ENCODE measurements at regions not wholly inside any gene's neighbourhood (a gene's known extent, or its start where the extent isn't known, plus 50 kb on each side); places are given as distances from the start of the nearest gene placed in this dataset.

DNA sequence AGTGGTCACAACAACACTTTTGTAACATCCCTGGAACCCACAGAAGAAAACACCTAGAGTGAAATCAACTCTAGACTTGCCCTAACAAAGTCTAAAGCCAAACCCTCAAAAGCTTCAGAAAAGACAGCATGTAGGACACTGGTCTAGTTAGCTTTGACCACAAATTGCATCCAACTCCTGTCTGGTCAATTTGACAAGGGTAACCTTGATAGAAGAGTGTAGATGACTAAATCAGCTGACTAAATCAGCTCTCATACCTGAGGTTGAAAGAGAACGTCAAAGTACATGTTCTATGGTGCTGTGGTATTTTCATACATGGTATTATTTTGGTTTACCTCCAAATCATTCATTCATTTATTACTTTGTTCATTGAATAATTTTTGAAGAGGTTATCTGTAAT lies 272.8 kb downstream of the KLF5 start:
- no peak for TF ChIP-seq POLR2A (IDR thresholded peaks at IDR 0.05)
- no peak for TF ChIP-seq CTCF (IDR thresholded peaks at IDR 0.05)
